ENCODE measurements at regions not wholly inside any gene's neighbourhood (a gene's known extent, or its start where the extent isn't known, plus 50 kb on each side); places are given as distances from the start of the nearest gene placed in this dataset.

DNA sequence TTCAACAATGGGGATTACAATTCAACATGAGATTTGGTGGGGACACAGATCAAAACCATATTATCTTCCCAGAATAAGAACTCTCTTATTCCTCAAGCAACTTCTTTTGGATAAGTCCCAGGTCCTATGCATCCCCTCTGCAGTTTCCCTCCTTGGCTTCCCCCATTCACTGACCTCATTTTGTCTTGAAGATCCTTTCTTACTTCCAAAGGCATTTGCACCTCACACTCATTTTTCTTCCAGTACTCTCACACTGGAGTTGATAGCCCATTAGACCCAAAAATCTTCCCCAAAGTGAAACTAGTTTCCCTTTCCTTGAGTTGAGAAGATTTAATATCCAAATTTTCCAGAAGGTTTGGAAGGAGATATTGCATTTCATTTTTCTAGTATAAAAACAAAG lies 178.0 kb upstream of the DAPK1 start:
- DNase-seq (ENCODE audit: low read depth in 1 of 2, low spot score in 1 of 2): no peak

- DNase-seq (ENCODE audit: low read depth in 1 of 2, low spot score in 1 of 2): no peak
These were observed 177.4 kb upstream of the DAPK1 start for GRCh38 chr9:87320146-87320884.

GRCh38 chr9:87322840-87323635 lies 174.6 kb upstream of the DAPK1 start:
- DNase-seq (ENCODE audit: low read depth in 1 of 2, low spot score in 1 of 2): no peak

DNA sequence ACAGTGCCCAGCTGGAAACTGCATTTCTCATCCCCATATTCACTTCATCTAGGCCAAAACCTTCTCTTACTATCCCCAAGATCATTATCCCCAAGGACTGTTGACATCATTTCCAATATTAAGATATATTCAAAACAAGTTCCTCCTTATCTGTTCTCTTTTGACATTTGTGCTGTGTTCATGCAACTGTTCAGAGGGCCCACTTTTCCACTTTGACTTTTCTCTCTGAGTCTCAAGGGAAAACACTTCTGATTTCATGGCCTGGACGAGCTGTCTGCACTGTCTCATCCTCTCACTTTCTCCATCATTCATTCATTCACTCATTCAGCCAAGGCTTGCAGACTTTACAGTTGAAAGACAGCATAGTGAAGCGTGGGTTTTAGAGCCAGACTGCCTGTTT lies 173.7 kb upstream of the DAPK1 start:
- no peak for DNase-seq (ENCODE audit: low read depth in 1 of 2, low spot score in 1 of 2)

GRCh38 chr9:87324613-87325194 lies 173.0 kb upstream of the DAPK1 start:
- peak in 1 of 2 donors; percentile 7 for DNase-seq (ENCODE audit: low read depth in 1 of 2, low spot score in 1 of 2)

DNA sequence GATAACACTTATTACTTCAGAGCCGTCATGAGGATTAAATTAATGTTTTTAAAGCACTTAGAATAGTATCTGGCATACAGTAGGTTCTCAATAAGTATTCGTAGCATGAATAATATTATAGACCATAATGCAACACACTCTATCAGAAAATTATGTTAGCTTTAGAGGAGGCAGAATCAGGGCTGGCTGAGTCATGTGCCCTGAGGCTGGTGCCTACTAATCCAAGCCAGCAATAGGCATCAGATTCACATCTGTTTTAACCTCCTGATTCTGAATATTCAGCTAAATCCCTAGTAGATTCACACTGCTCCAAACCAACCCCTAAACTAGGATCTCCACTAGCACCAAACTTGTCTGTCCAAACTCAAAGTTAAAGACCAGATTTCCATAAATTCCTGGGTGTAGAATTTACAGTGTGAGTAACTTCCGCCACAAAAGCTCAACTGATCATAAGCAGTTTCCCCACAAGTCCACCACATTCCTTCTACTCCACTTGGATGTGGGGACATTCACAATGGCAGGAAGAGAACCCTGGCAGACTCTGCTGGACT lies 170.0 kb upstream of the DAPK1 start:
- no peak for DNase-seq (ENCODE audit: low read depth in 1 of 2, low spot score in 1 of 2)

- no peak for DNase-seq (ENCODE audit: low read depth in 1 of 2, low spot score in 1 of 2)
These were observed 163.9 kb upstream of the DAPK1 start for GRCh38 chr9:87333802-87334201.

DNA sequence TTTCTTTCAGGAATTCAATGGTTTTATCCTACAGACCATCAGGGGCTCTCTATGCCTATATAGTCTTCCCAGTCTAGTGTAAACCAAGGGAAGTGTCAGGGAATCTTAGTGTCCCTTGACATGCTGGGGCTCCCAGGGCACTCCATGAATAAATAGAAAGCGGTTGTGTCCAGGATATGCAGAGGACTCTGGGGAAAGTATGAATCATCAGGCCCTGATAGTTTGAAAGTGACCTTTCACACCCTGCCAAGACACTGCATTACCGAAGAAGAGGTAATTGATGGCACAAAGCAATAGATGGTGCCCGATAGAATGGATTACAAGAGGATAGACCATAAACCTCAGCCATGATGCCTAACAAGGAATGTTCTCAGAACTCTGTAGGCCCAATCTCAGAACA lies 163.3 kb upstream of the DAPK1 start:
- no peak for DNase-seq (ENCODE audit: low read depth in 1 of 2, low spot score in 1 of 2)

DNA sequence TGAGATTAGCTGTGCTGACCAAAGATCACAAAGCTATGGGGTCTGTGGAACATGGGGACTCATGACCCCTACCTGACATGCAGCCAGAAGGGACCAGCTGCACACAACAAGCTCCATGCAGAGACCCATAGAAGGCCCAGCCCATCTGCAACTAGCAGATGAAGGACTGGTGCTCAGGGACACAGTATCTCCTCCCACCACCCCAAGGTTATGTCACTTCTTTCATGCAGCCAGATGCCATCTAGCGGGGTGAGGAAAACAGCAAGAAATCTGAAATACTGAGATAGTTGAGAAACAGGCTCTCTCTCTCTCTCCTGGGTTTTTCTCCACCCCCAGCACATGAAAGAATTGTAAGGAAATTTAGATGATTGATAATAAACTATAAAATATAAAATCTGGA lies 161.3 kb upstream of the DAPK1 start:
- no peak for DNase-seq (ENCODE audit: low read depth in 1 of 2, low spot score in 1 of 2)

DNA sequence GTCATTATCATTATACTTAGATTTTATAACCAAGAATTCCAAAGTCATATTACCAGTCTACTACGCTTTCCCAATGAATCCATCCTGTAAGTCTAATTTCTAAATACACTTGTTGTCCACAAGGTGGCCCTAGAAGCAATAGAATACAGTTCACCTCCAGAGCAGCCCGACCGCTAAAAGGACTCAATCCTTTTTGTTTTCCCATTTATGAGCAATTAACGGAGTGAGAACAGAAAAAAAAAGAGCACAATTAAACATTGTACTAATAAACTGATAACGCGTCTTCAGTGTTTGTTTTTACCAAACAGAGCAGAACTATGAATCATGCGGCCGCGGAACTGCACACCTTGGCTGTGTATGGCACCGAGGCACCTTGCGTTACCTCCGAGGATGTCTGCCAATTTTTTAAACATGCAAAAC lies 160.7 kb upstream of the DAPK1 start:
- DNase-seq (ENCODE audit: low read depth in 1 of 2, low spot score in 1 of 2): no peak

GRCh38 chr9:87337335-87338087 lies 160.2 kb upstream of the DAPK1 start:
- DNase-seq (ENCODE audit: low read depth in 1 of 2, low spot score in 1 of 2): no peak

- DNase-seq (ENCODE audit: low read depth in 1 of 2, low spot score in 1 of 2): no peak
These were observed 159.3 kb upstream of the DAPK1 start for GRCh38 chr9:87338088-87338989.

DNA sequence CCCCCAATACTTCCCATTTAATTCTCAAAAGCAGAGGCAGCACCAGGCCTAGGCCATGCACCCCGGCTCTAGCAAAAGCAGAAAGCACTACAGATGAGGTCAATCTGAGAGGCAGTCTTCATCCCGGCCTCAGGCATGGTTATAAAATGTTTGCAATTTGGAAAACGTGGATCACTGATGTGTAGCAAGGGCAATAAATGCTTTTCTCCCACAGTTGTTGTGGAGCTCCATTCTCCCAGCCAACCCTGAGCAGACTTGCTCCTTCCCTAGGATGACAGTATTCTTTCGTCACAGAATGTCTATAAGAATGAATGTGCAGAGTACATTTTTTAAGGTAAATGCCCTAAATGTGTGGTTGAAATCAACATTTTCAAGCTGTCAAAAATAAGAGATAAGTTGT lies 157.3 kb upstream of the DAPK1 start:
- no peak for DNase-seq (ENCODE audit: low read depth in 1 of 2, low spot score in 1 of 2)

DNA sequence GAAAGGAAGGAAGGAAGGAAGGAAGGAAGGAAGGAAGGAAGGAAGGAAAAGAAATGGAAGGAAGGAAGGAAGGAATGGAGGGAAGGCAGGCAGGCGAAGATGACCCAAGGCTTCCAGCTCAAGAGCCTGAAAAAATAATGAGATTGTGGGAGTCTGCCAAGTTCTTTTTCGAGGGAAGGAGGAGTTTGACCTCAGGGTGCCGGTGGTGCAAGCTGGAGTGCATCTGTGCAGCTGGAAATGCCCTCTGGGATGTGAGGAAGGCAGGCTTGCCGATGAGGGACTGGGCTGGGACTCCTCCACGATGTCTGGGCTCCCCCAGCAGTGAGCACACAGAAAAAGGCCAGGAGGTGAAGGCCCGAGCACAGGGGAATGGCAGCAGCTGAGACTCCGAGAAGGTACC lies 154.9 kb upstream of the DAPK1 start:
- DNase-seq (ENCODE audit: low read depth in 1 of 2, low spot score in 1 of 2): no peak

DNA sequence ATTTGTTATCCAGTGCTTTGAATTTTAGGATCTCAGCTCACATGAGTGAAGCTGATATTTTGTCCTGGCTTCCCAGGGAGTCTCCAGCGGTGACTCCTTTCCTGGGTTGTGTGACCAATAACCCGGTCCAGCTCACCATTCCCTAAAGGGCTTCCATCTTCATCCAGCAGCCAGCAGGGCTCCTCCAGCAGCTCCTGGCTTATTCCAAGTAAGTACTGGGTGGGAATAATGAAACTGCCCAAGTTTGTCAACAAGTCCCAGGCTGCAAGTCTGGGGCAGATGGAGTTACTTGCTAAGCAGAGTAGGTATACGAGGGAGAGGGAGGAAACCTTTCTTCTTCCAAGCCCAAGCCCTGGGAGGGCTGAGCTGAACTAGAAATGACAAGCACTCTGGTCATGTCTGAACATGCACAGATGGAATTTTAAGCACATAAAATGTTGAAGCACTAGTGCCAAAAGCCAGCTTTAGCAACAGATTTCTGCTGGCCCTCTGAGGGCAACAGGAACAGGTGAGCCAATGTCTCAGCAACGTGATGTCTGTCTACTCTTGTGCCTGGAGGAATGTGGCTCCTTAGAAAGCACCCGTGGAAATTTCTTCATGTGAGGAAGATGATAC lies 153.7 kb upstream of the DAPK1 start:
- DNase-seq (ENCODE audit: low read depth in 1 of 2, low spot score in 1 of 2): no peak

DNA sequence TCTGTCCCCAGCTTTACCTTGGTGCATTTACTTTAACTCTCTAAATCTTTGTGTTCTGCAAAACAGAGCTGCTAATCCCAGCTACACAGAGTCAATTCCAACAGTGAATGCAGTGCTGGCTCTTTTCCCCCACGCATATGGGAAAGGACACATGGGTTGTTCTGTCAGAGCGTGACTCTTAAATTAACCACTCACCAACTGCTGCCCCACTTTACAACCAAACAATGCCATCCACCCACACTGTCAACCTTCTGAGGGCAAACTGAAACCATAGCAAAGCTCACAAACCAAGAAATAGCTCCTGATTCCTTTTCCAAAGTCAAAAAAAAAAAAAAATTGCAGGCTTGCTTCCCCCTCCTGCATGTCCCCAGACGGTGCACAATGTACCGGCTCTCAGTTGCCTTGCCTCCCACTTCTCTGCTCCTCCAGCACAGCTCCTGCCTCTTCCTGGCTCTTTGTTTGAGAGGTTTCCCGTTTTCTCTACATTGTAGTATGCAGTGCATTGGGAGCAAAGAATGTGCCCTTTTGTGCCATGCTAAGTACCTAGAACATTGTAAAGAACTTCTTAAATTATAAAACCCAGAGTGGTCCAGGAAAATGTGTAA lies 151.5 kb upstream of the DAPK1 start:
- no peak for DNase-seq (ENCODE audit: low read depth in 1 of 2, low spot score in 1 of 2)

GRCh38 chr9:87350915-87351314 lies 146.8 kb upstream of the DAPK1 start:
- DNase-seq (ENCODE audit: low read depth in 1 of 2, low spot score in 1 of 2): no peak

DNA sequence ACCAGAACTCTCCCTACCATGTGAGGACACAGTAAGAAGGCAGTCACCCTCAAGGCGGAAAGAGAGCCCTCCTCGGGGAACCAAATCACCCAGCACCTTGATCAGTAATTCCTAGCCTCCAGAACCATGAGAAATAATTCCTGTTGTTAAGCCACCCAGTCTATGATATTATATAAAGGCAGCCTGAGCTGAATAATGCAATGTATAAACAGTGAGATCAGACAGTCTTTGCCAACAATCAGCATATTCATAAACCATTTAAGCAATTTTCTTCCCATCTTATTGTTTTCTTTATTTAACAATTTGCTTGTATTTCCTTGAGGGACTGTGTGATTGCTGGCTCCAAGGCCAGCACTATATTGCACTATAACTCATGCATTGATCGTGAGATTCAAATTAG lies 144.4 kb upstream of the DAPK1 start:
- DNase-seq (ENCODE audit: low read depth in 1 of 2, low spot score in 1 of 2): no peak

DNA sequence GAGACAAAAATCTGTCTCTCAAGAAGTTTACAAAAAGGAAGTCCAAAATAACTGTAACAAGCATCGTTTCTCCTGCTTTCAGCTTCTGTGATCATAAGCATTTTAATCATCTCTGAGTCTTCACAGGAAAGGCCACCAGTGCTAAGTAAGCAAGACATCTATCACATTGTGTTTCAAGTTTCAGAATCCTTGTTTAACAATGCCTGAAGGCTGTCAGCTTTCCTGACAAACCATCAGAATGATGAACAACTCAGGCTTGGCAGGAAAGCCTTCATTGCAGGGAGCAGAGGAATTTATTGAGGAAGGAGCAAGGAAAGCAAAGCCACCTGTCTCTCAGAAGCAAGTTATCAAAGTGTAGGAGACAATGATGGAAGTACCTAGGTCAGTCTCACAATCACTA lies 143.5 kb upstream of the DAPK1 start:
- DNase-seq (ENCODE audit: low read depth in 1 of 2, low spot score in 1 of 2): no peak

Data from activated CD4-positive, alpha-beta T cell treated with anti-CD3 and anti-CD28 coated beads, Interleukin-2, amount 50 U/mL, for 24 hours (primary cell).